ENCODE measurements at regions not wholly inside any gene's neighbourhood (a gene's known extent, or its start where the extent isn't known, plus 50 kb on each side); places are given as distances from the start of the nearest gene placed in this dataset.

DNA sequence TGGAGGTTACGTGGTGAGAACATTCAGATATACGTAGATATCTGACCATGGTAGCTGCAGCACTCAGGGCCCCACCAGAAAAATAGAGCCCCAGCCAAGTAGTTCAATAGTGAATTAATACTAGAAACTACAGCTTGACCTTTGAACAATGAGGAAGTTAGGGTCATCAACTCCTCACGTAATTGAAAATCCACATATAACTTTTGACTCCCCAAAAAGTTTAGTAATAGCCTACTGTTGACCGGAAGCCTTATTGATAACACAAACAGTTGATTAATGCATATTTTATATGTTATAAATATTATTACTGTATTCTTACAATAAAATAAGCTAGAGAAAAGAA is 117.9 kb downstream of the SNX5 start:
- Histone ChIP-seq H3K4me3 (ENCODE audit: low read length) (no peak overlapping the region), H3K9me2 (ENCODE audit: insufficient read depth, low read length) (no peaks in the 10 kb centered on the region), H3K9ac (ENCODE audit: low read length) (no peak overlapping the region), H3K27ac (ENCODE audit: low read length) (no peak overlapping the region), H3K36me3 (ENCODE audit: insufficient read depth, low read length) (no peaks in the 10 kb centered on the region), H3K79me2 (replicated peaks; ENCODE audit: insufficient read depth, low read length) (no peaks in the 10 kb centered on the region), H2AFZ (ENCODE audit: low read depth, low read length) (no peak overlapping the region), H3K9me3 (ENCODE audit: low read length) (no peaks in the 10 kb centered on the region), H4K20me1 (ENCODE audit: insufficient read depth) (no peaks in the 10 kb centered on the region), H3K4me2 (ENCODE audit: low read length) (no peak overlapping the region), H3K27me3 (ENCODE audit: insufficient read depth, low read depth, low read length) (no peaks in the 10 kb centered on the region), H3F3A (ENCODE audit: insufficient read depth, low read length, poor library complexity, severe bottlenecking) (no peaks in the 10 kb centered on the region)
- TF ChIP-seq RAD21 (conservative IDR thresholded peaks at IDR 0.05), result no peak
- TF ChIP-seq EP300 (conservative IDR thresholded peaks at IDR 0.05; ENCODE audit: poor library complexity, severe bottlenecking), result no peak
- TF ChIP-seq TAF1 (IDR thresholded peaks at IDR 0.05; ENCODE audit: low read depth), result no peak
- TF ChIP-seq, protein P1, sequence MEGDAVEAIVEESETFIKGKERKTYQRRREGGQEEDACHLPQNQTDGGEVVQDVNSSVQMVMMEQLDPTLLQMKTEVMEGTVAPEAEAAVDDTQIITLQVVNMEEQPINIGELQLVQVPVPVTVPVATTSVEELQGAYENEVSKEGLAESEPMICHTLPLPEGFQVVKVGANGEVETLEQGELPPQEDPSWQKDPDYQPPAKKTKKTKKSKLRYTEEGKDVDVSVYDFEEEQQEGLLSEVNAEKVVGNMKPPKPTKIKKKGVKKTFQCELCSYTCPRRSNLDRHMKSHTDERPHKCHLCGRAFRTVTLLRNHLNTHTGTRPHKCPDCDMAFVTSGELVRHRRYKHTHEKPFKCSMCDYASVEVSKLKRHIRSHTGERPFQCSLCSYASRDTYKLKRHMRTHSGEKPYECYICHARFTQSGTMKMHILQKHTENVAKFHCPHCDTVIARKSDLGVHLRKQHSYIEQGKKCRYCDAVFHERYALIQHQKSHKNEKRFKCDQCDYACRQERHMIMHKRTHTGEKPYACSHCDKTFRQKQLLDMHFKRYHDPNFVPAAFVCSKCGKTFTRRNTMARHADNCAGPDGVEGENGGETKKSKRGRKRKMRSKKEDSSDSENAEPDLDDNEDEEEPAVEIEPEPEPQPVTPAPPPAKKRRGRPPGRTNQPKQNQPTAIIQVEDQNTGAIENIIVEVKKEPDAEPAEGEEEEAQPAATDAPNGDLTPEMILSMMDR (IDR thresholded peaks at IDR 0.05; ENCODE audit: poor library complexity, severe bottlenecking), result no peak
- no peak for TF ChIP-seq SMC3 (conservative IDR thresholded peaks at IDR 0.05; ENCODE audit: poor library complexity)
- TF ChIP-seq POLR2AphosphoS5 (IDR thresholded peaks at IDR 0.05), result no peak
- TF ChIP-seq, protein P2, sequence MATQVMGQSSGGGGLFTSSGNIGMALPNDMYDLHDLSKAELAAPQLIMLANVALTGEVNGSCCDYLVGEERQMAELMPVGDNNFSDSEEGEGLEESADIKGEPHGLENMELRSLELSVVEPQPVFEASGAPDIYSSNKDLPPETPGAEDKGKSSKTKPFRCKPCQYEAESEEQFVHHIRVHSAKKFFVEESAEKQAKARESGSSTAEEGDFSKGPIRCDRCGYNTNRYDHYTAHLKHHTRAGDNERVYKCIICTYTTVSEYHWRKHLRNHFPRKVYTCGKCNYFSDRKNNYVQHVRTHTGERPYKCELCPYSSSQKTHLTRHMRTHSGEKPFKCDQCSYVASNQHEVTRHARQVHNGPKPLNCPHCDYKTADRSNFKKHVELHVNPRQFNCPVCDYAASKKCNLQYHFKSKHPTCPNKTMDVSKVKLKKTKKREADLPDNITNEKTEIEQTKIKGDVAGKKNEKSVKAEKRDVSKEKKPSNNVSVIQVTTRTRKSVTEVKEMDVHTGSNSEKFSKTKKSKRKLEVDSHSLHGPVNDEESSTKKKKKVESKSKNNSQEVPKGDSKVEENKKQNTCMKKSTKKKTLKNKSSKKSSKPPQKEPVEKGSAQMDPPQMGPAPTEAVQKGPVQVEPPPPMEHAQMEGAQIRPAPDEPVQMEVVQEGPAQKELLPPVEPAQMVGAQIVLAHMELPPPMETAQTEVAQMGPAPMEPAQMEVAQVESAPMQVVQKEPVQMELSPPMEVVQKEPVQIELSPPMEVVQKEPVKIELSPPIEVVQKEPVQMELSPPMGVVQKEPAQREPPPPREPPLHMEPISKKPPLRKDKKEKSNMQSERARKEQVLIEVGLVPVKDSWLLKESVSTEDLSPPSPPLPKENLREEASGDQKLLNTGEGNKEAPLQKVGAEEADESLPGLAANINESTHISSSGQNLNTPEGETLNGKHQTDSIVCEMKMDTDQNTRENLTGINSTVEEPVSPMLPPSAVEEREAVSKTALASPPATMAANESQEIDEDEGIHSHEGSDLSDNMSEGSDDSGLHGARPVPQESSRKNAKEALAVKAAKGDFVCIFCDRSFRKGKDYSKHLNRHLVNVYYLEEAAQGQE (IDR thresholded peaks at IDR 0.05; ENCODE audit: borderline replicate concordance), result no peak
- no peak for TF ChIP-seq EZH2 (IDR thresholded peaks at IDR 0.05; ENCODE audit: borderline replicate concordance, insufficient read depth, low read length, poor library complexity, severe bottlenecking)
- no peak for TF ChIP-seq MXI1 (conservative IDR thresholded peaks at IDR 0.05; ENCODE audit: poor library complexity, severe bottlenecking)

DNA sequence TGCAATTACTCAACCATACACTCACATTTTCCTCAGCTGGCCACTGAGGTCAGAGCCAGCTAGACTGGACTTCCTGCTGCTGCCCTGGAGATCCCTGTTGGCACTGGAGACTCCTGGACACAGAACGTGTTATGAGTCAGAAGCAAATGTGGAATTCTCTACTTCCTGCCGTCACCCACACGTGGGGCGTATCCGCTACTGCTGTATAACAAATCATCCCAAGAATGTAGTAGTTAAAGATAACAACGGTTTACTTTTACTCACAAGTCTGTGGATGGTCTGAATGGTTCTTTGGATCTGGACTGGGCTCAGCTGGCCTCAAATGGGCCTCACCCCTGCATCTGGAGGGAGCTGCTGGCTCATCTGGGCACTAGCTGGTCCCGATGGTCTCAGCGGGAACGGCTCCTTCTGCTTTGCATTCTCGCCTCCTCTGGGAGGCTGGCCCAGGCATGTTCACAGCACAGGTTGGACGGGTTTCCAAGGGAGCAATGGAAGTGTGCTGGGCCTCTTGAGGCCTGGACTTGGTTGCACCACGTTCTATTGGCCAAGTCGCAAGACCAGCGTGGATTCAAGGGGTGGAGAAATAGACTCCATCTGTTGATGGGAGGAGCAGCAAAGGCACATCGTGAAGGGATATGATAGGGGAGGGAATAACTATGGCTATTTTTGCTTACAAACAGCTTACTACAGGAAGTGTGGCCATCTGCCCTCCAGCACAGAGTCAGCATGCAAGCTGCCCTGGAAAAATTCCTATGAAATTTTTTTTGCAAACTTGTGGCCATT is 118.5 kb downstream of the SNX5 start:
- Histone ChIP-seq H3K4me2 (ENCODE audit: low read length) (no peak overlapping the region), H3K9ac (ENCODE audit: low read length) (no peak overlapping the region), H3K9me3 (ENCODE audit: low read length) (no peaks in the 10 kb centered on the region), H3K36me3 (ENCODE audit: insufficient read depth, low read length) (no peaks in the 10 kb centered on the region), H4K20me1 (ENCODE audit: insufficient read depth) (no peaks in the 10 kb centered on the region), H3K4me3 (ENCODE audit: low read length) (no peak overlapping the region), H3K79me2 (replicated peaks; ENCODE audit: insufficient read depth, low read length) (no peaks in the 10 kb centered on the region), H3K9me2 (ENCODE audit: insufficient read depth, low read length) (no peaks in the 10 kb centered on the region), H3K27me3 (ENCODE audit: insufficient read depth, low read depth, low read length) (no peaks in the 10 kb centered on the region), H3F3A (ENCODE audit: insufficient read depth, low read length, poor library complexity, severe bottlenecking) (no peaks in the 10 kb centered on the region), H2AFZ (ENCODE audit: low read depth, low read length) (no peak overlapping the region), H3K27ac (ENCODE audit: low read length) (no peak overlapping the region)
- TF ChIP-seq MXI1 (conservative IDR thresholded peaks at IDR 0.05; ENCODE audit: poor library complexity, severe bottlenecking) (no peak), POLR2AphosphoS5 (IDR thresholded peaks at IDR 0.05) (no peak), SMC3 (conservative IDR thresholded peaks at IDR 0.05; ENCODE audit: poor library complexity) (no peak), RAD21 (conservative IDR thresholded peaks at IDR 0.05) (no peak), EP300 (conservative IDR thresholded peaks at IDR 0.05; ENCODE audit: poor library complexity, severe bottlenecking) (no peak), TAF1 (IDR thresholded peaks at IDR 0.05; ENCODE audit: low read depth) (no peak), EZH2 (IDR thresholded peaks at IDR 0.05; ENCODE audit: borderline replicate concordance, insufficient read depth, low read length, poor library complexity, severe bottlenecking) (no peak)
- TF ChIP-seq, protein P2 (IDR thresholded peaks at IDR 0.05; ENCODE audit: borderline replicate concordance), result no peak
- TF ChIP-seq, protein P1 (IDR thresholded peaks at IDR 0.05; ENCODE audit: poor library complexity, severe bottlenecking), result no peak

Data from neural cell (in vitro differentiated cells).